Stimulated activated CD4-positive, alpha-beta T cell treated with anti-CD3 and anti-CD28 coated beads, Interleukin-4, amount 100 ng/mL, for 1 hour (primary cell): ENCODE measurements at regions not wholly inside any gene's neighbourhood (a gene's known extent, or its start where the extent isn't known, plus 50 kb on each side); places are given as distances from the start of the nearest gene placed in this dataset.

Source experiments
- DNase-seq: peaks from one replicate; pipeline ENCODE4 v3.0.0-alpha.2; 2020

DNA sequence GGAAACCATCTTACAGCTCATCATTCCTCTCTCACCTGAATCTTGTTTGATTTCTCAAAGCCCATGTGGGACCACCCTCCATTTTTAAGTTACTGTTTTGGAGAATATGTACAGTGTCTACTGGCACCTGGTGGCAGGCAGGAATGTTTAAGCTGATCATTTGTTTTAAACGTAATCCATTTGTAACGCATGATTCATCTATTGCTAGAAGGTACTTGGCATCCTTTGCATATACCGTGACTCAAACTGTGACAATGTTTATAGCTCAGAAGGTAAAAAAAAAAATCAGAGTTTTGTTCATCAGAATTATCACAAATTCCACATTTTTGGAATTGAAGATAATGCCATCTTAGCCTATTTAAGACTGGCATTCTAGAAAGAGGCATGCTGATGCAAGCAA is 1007.5 kb upstream of the EEF2KMT start:
- no peak for DNase-seq

GRCh38 chr16:6104428-6104827 is 1006.8 kb upstream of the EEF2KMT start:
- no peak for DNase-seq

DNA sequence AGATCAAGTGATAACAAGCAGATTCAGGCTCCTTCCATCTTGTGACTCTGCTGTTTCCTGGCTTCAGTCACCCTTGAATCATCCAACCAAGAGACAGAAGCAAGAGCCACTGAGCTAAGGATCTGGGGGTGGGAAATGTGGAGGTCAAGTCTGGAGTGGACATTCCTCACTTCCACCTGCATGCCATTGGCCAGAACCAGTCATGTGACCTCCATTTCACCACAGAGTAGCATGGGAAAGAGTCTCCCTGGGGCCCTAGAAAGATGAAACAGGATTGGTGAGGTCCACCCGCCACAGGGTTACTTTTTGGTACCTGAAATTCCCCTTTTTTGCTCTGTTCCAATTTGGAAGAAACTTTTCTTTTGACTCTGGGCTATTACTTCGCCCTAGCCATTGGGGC is 1006.0 kb upstream of the EEF2KMT start:
- DNase-seq = no peak

DNA sequence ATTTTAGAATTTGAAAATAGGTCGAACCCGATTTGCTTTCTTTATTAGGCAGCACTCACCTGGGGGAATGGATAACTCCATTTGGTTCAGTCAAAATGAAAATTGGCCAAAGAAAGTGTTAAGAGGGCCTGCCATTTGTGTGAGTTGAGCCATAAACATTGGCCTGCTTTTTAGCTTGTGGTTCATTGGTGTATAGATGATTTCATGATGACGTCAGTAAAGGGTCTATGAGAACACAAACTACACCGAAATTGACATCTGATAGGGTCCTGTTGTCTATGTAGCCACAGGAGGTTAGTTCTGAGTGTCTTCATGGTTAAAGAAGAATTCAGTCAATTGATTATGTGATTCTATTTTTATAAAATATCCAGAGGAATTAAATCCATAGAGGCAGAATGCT is 1001.5 kb upstream of the EEF2KMT start:
- DNase-seq = no peak

DNA sequence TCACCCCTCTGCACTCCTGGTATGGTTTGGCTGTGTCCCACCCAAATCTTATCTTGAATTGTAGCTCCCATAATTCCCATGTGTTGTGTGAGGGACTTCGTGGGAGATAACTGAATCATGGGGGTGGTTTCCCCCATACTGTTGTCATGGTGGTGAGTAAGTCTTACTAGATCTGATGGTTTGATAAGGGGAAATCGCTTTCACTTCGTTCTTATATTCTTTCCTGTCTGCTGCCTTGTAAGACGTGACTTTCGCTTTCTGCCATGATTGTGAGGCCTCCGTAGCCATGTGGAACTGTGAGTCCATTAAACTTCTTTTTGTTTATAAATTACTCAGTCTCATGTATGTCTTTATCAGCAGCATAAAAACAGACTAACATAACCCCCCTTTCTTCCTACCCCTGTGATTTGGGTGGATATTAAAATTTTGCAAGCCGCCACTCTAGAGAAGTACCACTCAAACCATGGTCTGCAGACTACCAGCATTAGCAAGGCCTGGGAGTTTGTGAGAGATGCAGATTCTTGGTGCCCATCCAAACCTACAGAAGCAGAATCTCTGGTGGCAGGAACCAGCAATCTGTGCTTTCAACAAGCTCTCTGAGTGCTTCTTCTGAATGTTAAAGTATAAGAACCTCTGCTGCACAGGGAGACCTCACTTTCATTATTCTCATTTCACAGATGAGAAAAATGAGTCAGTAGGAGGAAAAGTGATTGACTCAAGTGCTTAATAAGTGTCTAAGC is 999.5 kb upstream of the EEF2KMT start:
- DNase-seq = no peak

GRCh38 chr16:6095414-6095813 is 997.8 kb upstream of the EEF2KMT start:
- no peak for DNase-seq

DNA sequence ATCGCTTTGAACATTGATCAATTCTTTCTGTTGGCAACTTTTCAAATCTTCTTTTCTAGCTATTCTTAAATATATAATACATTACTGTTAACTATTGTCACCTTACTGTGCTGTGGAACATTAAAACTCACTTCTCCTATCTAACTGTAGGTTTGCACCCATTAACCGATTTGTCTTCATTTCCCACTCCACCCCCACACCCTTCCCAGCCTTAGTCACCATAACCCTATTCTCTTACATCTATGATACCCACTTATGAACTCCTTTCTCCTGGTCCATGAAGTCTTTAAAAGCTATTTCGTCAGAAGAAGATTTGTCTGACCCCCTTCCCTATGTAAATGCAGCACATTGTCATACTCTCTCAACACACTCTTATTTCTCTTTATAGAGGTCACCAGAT is 993.4 kb upstream of the EEF2KMT start:
- DNase-seq = no peak

DNA sequence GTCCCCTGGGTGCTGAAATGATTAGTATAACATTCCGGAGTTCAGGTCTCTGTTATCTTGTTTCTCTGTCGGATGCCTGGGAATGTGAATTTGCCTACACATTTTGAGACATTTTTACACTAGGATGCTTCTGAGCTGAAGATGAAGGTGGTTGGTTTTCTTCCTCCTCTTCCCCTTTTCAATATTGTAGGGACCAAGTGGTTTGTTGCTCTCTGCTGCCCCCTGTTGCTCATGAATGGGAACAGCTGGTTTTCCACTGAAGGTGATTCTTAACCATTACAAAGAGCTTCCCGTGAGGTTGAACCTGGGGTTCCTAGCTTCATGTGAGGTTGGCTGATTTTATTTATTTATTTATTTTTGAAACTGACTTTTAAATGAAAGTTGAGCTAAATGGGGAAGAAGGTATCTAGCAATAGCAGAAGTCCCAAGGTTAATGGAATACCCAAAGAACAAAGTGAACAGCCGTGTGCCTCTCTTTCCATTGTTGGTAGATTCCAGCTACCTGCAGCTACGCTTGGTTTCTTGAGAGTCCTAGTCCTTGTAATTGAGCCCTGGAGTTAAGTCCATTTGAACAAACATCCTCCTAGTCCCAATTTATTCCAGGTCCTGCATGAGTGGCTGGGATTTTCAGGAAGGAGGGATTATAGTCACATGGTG is 983.9 kb upstream of the EEF2KMT start:
- DNase-seq = no peak

DNA sequence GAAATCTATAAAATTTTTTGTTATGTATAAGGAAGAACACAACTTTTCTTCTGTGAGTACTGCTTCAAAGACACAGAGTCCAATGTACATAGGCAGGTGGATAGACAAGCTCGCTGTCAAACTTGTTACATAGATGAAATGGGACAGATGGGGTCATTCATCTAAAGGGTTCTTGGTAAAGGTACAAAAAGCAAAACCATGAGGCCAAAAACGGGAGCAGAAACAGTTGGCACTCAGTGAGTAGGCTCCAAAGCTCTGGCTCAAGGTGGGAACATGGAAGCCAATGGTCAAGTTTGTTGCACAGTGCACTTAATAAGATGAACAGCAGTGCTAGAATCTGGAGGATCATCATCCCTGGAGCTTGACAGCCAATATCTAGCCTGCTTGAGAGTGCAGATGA is 979.0 kb upstream of the EEF2KMT start:
- DNase-seq = no peak

- DNase-seq = no peak
These were observed 970.5 kb upstream of the EEF2KMT start for GRCh38 chr16:6068063-6068462.

DNA sequence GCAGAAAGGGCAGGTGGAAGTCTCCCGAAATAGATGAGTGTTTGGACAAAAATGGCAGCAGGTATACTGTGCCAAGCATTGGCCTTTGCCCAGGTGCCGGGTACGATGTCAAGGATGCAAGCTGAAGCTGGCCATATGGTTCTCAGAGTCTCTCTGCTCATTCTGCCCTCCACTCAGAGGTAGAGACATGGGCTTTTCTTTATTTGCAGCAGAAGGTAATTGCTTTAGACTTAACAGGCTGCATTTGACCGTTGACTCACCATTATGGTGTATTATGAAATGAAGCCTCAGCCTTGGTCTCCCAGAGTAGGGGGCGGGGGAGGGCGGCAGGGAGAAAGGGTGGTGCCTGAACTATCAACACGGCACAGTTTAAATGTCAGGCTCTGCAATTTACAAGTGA is 969.1 kb upstream of the EEF2KMT start:
- no peak for DNase-seq

GRCh38 chr16:6063526-6063925 is 965.9 kb upstream of the EEF2KMT start:
- DNase-seq = no peak

GRCh38 chr16:6059671-6060070 is 962.1 kb upstream of the EEF2KMT start:
- DNase-seq = no peak

DNA sequence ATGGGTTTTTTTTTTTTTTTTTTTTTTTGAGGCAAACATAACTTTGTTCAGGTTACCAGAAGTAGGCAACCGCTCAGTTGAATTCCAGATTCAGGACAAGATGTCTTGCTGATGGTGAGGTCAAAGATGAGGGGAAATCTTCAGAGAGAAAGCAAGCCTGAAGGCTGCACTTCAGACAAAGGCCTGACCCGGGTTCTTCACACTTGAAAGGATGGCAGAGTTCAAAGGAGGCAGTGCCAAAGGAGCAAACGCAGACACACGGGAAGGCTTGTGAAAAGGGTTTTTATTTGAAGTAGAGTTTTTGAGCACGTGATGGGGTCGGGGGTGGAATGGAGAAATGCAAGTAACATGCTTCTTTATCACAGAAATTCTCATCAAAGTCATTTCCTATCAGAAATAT is 960.2 kb upstream of the EEF2KMT start:
- DNase-seq = no peak

DNA sequence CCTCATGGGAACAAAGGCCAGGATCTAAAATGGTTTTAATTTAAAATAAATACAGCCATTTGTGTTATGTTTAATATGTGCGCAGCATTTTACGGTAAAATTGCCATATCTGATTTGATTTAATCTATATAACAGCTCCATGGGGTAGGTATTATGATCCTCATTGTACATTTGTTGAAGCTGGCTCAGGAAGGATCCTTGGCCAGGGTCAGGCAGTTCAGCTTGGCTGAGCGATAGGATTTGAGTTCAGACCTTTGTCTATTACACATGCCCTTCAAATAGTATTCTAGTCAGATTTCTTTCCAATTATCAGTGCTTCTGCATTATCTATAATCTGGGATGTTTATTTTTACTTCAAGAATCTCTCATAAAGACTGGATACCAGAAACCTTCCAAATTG is 950.4 kb upstream of the EEF2KMT start:
- no peak for DNase-seq

DNA sequence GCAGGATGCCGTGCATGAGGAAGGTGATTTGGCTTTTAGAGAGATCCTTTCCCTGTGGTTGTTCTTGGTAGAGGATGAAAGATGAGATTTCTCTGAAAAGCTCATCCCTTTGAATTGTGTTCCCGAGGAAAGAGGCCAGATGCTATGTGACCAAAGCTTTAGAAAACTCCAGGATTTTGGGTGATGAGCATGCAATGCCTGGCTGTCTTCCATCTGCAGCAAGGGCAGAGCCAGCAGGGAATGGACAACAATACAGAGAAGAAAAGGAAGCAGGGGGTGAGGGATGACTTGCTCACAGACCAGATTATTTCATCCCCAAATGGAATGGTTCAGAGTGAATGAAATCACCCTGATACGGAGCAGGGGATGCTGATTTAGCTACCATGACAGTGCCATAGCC is 949.7 kb upstream of the EEF2KMT start:
- DNase-seq = no peak

GRCh38 chr16:6038941-6039645 is 941.5 kb upstream of the EEF2KMT start:
- DNase-seq = no peak

DNA sequence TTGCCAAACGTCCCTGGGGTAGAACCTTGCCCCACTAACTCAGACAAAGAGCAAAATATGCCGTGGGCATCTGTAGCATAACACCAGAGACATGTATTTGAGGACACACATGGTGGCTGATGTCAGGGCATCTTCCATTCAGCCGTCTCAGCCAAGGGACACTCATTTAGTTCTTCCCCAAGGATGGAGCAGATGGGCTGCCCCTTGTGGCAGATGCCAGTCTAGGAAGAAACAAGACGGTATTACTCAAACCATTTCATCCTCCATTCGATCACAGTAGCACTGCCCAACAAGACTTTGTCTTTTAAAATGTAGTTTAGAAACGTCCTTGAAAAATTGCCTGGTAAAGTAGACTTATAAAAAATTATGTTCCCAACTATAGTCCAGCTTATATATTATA is 937.6 kb upstream of the EEF2KMT start:
- DNase-seq = no peak

- no peak for DNase-seq
These were observed 936.9 kb upstream of the EEF2KMT start for GRCh38 chr16:6034511-6034910.

- no peak for DNase-seq
These were observed 934.8 kb upstream of the EEF2KMT start for GRCh38 chr16:6032438-6032837.

GRCh38 chr16:6031567-6031966 is 934.0 kb upstream of the EEF2KMT start:
- no peak for DNase-seq

DNA sequence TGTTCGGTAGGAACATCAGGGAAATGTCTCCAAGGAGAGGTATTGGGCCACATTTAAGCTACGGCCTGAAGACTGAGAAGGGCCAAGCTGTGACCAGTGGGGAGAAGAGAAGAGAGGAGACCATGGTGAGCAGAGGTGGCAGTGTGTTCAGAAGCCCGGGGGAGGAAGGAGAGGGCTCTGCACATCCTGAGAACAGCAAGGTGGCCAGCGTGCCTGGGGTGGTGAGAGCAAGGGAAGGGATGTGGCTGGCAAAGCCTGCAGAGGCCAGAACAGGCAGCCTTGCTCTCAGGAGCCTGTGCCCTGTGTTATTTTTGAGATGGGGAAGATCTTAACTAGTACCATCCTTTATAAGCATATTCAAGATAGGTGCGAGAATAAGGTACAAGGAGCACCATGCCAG is 933.5 kb upstream of the EEF2KMT start:
- DNase-seq = no peak

GRCh38 chr16:6027733-6028132 is 930.1 kb upstream of the EEF2KMT start:
- no peak for DNase-seq

DNA sequence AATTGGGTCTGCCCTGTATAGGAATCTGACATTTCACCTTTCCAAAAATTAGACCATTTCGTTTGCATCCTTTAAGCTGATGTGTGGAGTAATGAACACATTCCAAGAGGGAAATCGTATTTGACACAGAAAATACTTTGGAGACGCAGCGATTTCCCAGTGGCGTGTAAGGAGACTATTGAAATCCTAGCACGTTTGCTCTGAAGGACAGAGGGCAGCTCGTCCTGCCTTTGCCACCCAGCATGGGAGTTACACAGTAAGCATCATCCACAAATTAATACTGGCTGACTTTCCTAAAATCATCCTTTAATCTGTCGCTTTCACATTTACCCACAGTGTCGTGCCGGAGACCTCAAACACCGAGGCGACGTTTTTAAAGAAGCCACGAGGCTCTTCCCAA is 925.9 kb upstream of the EEF2KMT start:
- no peak for DNase-seq
